Type B pancreatic cell (in vitro differentiated cells): ENCODE measurements at regions not wholly inside any gene's neighbourhood (a gene's known extent, or its start where the extent isn't known, plus 50 kb on each side); places are given as distances from the start of the nearest gene placed in this dataset.

Source experiments
- DNase-seq: peaks from one replicate; pipeline ENCODE4 v3.0.0; 2021; ENCODE audit warnings: mixed read lengths; ENCODE audit not compliant: unreplicated experiment; ENCODE audit errors: extremely low spot score
- H3K27ac Mint-ChIP-seq: 2 replicates; pipeline ENCODE4 v1.8.0; 2021; ENCODE audit warnings: mild to moderate bottlenecking, mixed read lengths
- H3K27me3 Mint-ChIP-seq: 2 replicates; pipeline ENCODE4 v1.8.0; 2021; ENCODE audit warnings: mixed read lengths
- H3K36me3 Mint-ChIP-seq: 2 replicates; pipeline ENCODE4 v1.8.0; 2021; ENCODE audit warnings: mixed read lengths
- H3K4me1 Mint-ChIP-seq: one replicate; pipeline ENCODE4 v1.8.0; 2021; ENCODE audit warnings: mixed read lengths; ENCODE audit not compliant: unreplicated experiment
- H3K4me3 Mint-ChIP-seq: 2 replicates; pipeline ENCODE4 v1.8.0; 2021; ENCODE audit warnings: mild to moderate bottlenecking, mixed read lengths
- H3K9me3 Mint-ChIP-seq: 2 replicates; pipeline ENCODE4 v1.8.0; 2021; ENCODE audit warnings: mixed read lengths
- TF ChIP-seq, protein P1 (sequence below): fragments of 200-600 bp; sonication (generic); conservative IDR thresholded peaks from 2 replicates; pipeline ENCODE4 v1.5.0; 2021; ENCODE audit warnings: antibody characterized with exemption, mild to moderate bottlenecking

DNA sequence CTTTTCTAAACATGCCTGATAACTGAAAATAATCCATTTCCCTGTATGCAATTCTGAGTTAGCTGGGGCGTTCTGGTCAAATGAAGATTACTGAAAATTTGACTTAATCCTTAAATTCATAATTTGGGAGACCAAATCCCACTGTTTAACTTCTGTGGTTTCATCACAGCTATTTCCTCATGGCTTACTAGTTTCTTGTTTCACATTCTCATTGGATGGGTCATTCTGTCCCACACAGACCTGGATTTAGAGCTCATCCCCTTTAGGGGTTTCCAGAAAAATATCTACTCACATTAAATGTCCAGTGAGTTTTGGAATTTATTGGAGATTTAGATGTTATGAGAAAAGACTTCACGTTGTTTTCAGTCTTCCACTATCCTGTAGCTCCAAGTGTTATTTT, 709.3 kb upstream of the KLHL1 start:
- no peak for DNase-seq
- no peak overlapping the region for H3K27ac Mint-ChIP-seq
- TF ChIP-seq, protein P1, sequence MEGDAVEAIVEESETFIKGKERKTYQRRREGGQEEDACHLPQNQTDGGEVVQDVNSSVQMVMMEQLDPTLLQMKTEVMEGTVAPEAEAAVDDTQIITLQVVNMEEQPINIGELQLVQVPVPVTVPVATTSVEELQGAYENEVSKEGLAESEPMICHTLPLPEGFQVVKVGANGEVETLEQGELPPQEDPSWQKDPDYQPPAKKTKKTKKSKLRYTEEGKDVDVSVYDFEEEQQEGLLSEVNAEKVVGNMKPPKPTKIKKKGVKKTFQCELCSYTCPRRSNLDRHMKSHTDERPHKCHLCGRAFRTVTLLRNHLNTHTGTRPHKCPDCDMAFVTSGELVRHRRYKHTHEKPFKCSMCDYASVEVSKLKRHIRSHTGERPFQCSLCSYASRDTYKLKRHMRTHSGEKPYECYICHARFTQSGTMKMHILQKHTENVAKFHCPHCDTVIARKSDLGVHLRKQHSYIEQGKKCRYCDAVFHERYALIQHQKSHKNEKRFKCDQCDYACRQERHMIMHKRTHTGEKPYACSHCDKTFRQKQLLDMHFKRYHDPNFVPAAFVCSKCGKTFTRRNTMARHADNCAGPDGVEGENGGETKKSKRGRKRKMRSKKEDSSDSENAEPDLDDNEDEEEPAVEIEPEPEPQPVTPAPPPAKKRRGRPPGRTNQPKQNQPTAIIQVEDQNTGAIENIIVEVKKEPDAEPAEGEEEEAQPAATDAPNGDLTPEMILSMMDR = no peak
- no peaks in the 10 kb centered on the region for H3K4me1 Mint-ChIP-seq
- H3K27me3 Mint-ChIP-seq = no peaks in the 10 kb centered on the region
- no peaks in the 10 kb centered on the region for H3K9me3 Mint-ChIP-seq
- no peaks in the 10 kb centered on the region for H3K36me3 Mint-ChIP-seq
- H3K4me3 Mint-ChIP-seq = no peak overlapping the region

DNA sequence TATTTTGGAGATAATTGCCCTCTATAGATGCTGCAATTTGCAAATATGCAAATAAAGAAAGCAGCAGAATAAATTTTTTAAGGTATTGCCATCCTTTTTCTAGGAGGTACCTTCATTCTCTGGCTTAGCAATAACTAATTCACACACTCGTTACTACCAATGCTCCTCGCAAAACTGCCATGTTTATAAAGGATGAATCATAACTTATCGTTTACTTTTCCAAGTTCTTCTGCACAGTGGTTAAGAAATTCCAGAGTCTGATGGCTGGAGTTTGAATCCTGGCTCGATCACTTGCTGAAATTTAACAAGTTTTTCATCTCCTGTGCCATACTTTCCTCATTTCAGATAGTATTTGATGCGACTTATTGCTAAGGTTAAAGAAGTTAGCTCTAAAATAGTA, 708.6 kb upstream of the KLHL1 start:
- Mint-ChIP-seq H3K4me3 (no peak overlapping the region), H3K36me3 (no peaks in the 10 kb centered on the region), H3K9me3 (no peaks in the 10 kb centered on the region), H3K4me1 (no peaks in the 10 kb centered on the region), H3K27me3 (no peaks in the 10 kb centered on the region), H3K27ac (no peak overlapping the region)
- TF ChIP-seq, protein P1 = no peak
- DNase-seq = no peak

DNA sequence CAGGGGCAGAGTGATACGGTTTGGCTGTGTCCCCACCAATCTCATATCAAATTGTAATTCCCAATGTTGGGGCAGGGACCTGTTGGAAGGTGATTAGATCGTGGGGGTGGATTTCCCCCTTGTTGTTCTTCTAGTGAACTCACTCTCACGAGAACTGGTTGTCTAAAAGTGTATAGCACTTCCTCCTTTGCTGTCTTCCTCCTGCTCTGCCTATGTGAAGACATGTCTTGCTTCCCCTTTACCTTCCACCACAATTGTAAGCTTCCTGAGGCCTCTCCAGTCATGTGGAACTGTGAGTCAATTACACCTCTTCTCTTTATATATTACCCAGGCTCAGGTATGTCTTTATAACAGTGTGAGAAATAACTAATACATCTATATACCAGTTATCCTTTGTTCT, 706.4 kb upstream of the KLHL1 start:
- H3K9me3 Mint-ChIP-seq = no peaks in the 10 kb centered on the region
- no peak overlapping the region for H3K4me3 Mint-ChIP-seq
- TF ChIP-seq, protein P1 = no peak
- H3K36me3 Mint-ChIP-seq = no peaks in the 10 kb centered on the region
- H3K4me1 Mint-ChIP-seq = no peaks in the 10 kb centered on the region
- H3K27me3 Mint-ChIP-seq = no peaks in the 10 kb centered on the region
- DNase-seq = no peak
- no peak overlapping the region for H3K27ac Mint-ChIP-seq

DNA sequence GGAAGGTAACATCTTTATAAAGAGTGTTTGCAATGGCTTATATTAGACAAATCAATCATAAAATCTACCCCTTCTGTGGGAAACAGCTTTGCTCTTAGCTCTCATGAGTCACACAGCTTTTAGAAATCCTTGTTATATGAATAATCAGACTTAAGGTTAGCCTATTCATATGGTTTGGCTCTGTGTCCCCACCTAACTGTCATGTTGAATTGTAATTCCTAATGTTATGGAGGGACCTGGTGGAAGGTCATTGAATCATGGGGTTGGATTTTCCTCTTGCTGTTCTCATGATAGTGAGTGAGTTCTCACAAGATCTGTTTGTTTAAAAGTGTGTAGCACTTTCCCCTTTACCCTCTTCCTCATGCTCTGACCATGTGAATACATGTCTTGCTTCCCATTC, 704.2 kb upstream of the KLHL1 start:
- Mint-ChIP-seq H3K9me3 (no peaks in the 10 kb centered on the region), H3K36me3 (no peaks in the 10 kb centered on the region), H3K27ac (no peak overlapping the region), H3K4me3 (no peak overlapping the region), H3K4me1 (no peaks in the 10 kb centered on the region), H3K27me3 (no peaks in the 10 kb centered on the region)
- no peak for DNase-seq
- TF ChIP-seq, protein P1 = no peak

DNA sequence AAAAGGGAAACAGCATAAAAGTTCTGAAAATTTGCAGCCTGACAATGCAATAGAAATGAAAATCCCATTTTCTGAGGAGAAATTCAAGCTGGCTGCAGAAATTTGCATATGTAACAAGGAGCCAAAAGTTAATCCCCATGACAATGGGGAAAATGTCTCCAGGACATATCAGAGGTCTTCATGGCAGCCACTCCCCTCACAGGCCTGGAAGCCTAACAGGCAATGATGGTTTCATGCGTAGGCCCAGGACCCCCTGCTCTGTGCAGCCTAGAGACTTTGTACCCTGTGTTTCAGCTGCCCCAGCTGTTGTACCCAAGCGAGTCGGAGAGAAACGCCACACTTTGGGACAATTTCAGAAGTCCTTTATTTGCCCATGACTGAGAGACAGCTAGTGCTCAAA, 701.3 kb upstream of the KLHL1 start:
- no peak for DNase-seq
- Mint-ChIP-seq H3K4me1 (no peaks in the 10 kb centered on the region), H3K27me3 (no peaks in the 10 kb centered on the region), H3K36me3 (no peaks in the 10 kb centered on the region), H3K27ac (no peak overlapping the region), H3K9me3 (no peaks in the 10 kb centered on the region), H3K4me3 (no peak overlapping the region)
- TF ChIP-seq, protein P1 = no peak

DNA sequence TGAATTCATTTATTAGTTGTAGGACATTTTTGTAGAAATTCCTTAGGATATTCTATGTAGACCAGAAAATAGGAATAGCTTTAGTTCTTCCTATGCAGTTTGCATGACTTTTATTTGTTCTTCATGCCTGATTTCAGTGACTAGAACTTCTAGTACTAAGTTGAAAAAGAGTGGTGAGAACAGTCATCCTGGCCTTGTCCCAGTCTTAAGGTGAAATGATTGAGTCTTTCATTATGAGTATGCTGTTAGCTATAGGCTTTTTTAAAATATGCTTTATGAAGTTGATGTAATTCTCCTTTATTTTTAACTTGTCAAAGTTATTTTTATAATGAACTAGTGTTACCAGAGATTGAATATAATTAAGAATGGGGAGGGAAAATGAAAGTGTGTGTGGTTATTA, 690.1 kb upstream of the KLHL1 start:
- no peak overlapping the region for H3K4me3 Mint-ChIP-seq
- DNase-seq = no peak

More for the DNA sequence above, 690.1 kb upstream of the KLHL1 start:
- Mint-ChIP-seq H3K9me3 (no peaks in the 10 kb centered on the region), H3K27me3 (no peaks in the 10 kb centered on the region), H3K4me1 (no peaks in the 10 kb centered on the region), H3K27ac (no peak overlapping the region), H3K36me3 (no peaks in the 10 kb centered on the region)
- TF ChIP-seq, protein P1 = no peak
